H1 (cell line): ENCODE measurements at regions not wholly inside any gene's neighbourhood (a gene's known extent, or its start where the extent isn't known, plus 50 kb on each side); places are given as distances from the start of the nearest gene placed in this dataset.
A peak's percentile ranks its signal among the peaks of the same experiment; 100 is the strongest.

Experiments used
- CTCF ChIA-PET: fragments of 300-600 bp; sonication (Branson Sonifier 250); formaldehyde crosslinking; loops from one replicate; lab custom pipeline; 2021; ENCODE audit not compliant: partially characterized antibody; lab: Charles Lee
- POLR2A ChIA-PET: fragments of 300-600 bp; sonication (Branson Sonifier 250); formaldehyde crosslinking; loops from one replicate; lab custom pipeline; 2021; ENCODE audit warnings: inconsistent platforms; ENCODE audit not compliant: partially characterized antibody; lab: Charles Lee
- DNase-seq, 2 experiments: peaks; one replicate each; pipeline versions ENCODE4 v3.0.0 to v3.0.0-alpha.2; 2010 to 2022; ENCODE audit warnings: low spot score in 2 of 2, low read depth in 1 of 2, mixed read lengths in 1 of 2
- FAIRE-seq: peaks from 2 replicates; lab custom pipeline; 2011; peaks lifted over from hg19 to GRCh38; lab: Jason Lieb, UNC
- H2AFZ ChIP-seq: 2 replicates; pipeline ENCODE4 v1.8.1; 2012; ENCODE audit warnings: low read length, inconsistent platforms
- H2AK5ac ChIP-seq: 2 replicates; pipeline ENCODE4 v1.6.1; 2013; ENCODE audit warnings: low read depth, low read length
- H2BK120ac ChIP-seq: replicated peaks from 2 replicates; pipeline ENCODE3; 2013; ENCODE audit warnings: low read depth, low read length, inconsistent platforms
- H2BK12ac ChIP-seq: 2 replicates; pipeline ENCODE4 v1.6.1; 2013; ENCODE audit warnings: low read depth, low read length
- H2BK15ac ChIP-seq: 2 replicates; pipeline ENCODE4 v1.6.1; 2013; ENCODE audit warnings: low read length
- H2BK20ac ChIP-seq: 2 replicates; pipeline ENCODE4 v1.6.1; 2013; ENCODE audit warnings: low read length
- H2BK5ac ChIP-seq: 2 replicates; pipeline ENCODE4 v1.6.1; 2013; ENCODE audit warnings: low read depth, low read length
- H3K14ac ChIP-seq: 2 replicates; pipeline ENCODE4 v1.6.1; 2013; ENCODE audit warnings: inconsistent platforms; ENCODE audit not compliant: insufficient read length
- H3K18ac ChIP-seq: 2 replicates; pipeline ENCODE4 v1.6.1; 2013; ENCODE audit warnings: low read length; ENCODE audit errors: extremely low read depth
- H3K23ac ChIP-seq: 2 replicates; pipeline ENCODE4 v1.6.1; 2013; ENCODE audit warnings: inconsistent platforms; ENCODE audit not compliant: insufficient read length
- H3K23me2 ChIP-seq: 2 replicates; pipeline ENCODE4 v1.6.1; 2013; ENCODE audit warnings: low read depth, low read length
- H3K27ac ChIP-seq: 2 replicates; pipeline ENCODE4 v1.6.1; 2011; ENCODE audit warnings: low read depth, low read length, inconsistent platforms
- H3K27me3 ChIP-seq, 4 experiments: replicated peaks in 1 of 4; 1 replicate in 1 of 4; 2 replicates in 3 of 4; pipeline versions ENCODE4 v1.6.1 to v1.8.1; 2011 to 2013; ENCODE audit warnings: low read length in 3 of 4, mild to moderate bottlenecking in 3 of 4, inconsistent platforms in 2 of 4, mixed read lengths in 2 of 4, moderate library complexity in 1 of 4; ENCODE audit not compliant: control insufficient read depth in 3 of 4, insufficient read depth in 3 of 4; ENCODE audit errors: extremely low read depth in 1 of 4
- H3K36me3 ChIP-seq, 4 experiments: 2 replicates each; pipeline versions ENCODE4 v1.6.1 to v1.8.1; 2011 to 2013; ENCODE audit warnings: mild to moderate bottlenecking in 4 of 4, low read length in 3 of 4, moderate library complexity in 2 of 4, control low read depth in 1 of 4, inconsistent platforms in 1 of 4; ENCODE audit not compliant: insufficient read depth in 4 of 4, control insufficient read depth in 2 of 4
- H3K4ac ChIP-seq: replicated peaks from 2 replicates; pipeline ENCODE3; 2013; ENCODE audit warnings: low read length, low read depth, mixed read lengths, inconsistent platforms; ENCODE audit not compliant: insufficient read length
- H3K4me1 ChIP-seq, 4 experiments: replicated peaks in 1 of 4; 1 replicate in 1 of 4; 2 replicates in 3 of 4; pipeline versions ENCODE4 v1.6.1 to v1.8.1; 2011 to 2013; ENCODE audit warnings: low read length in 3 of 4, inconsistent platforms in 2 of 4, mixed read lengths in 1 of 4; ENCODE audit not compliant: insufficient read depth in 4 of 4, control insufficient read depth in 3 of 4
- H3K4me2 ChIP-seq, 2 experiments: 2 replicates each; pipeline versions ENCODE4 v1.6.1 to v1.8.1; 2011 to 2013; ENCODE audit warnings: low read depth in 2 of 2, low read length in 2 of 2, control low read depth in 1 of 2, inconsistent platforms in 1 of 2, mild to moderate bottlenecking in 1 of 2; ENCODE audit not compliant: insufficient read depth in 1 of 2
- H3K4me3 ChIP-seq, 4 experiments: fragments of 200-600, 300-600 bp in 1 of 4; sonication (generic), shearing (Covaris generic), sonication (Bioruptor Twin) in 1 of 4; 2 replicates each; pipeline versions ENCODE4 v1.5.1 to v1.8.1; 2011 to 2016; ENCODE audit warnings: low read length in 4 of 4, low read depth in 3 of 4, control low read depth in 2 of 4, inconsistent platforms in 2 of 4, mild to moderate bottlenecking in 2 of 4, mixed read lengths in 1 of 4, moderate library complexity in 1 of 4; ENCODE audit not compliant: insufficient read depth in 2 of 4; ENCODE audit errors: extremely low read depth in 1 of 4
- H3K56ac ChIP-seq: replicated peaks from 2 replicates; pipeline ENCODE3; 2013; ENCODE audit warnings: low read depth, mild to moderate bottlenecking, mixed read lengths, low read length, inconsistent platforms; ENCODE audit not compliant: insufficient read length
- H3K79me1 ChIP-seq: 2 replicates; pipeline ENCODE4 v1.6.1; 2013; ENCODE audit warnings: low read depth, low read length, control low read depth
- H3K79me2 ChIP-seq, 2 experiments: 2 replicates each; pipeline versions ENCODE4 v1.6.1 to v1.8.1; 2012 to 2013; ENCODE audit warnings: low read length in 2 of 2, mild to moderate bottlenecking in 2 of 2, inconsistent platforms in 1 of 2; ENCODE audit not compliant: insufficient read depth in 2 of 2, control insufficient read depth in 1 of 2
- H3K9ac ChIP-seq, 4 experiments: replicated peaks in 1 of 4; 1 replicate in 1 of 4; 2 replicates in 3 of 4; pipeline versions ENCODE4 v1.6.1 to v1.8.1; 2011 to 2013; ENCODE audit warnings: low read depth in 3 of 4, low read length in 3 of 4, control low read depth in 2 of 4, mild to moderate bottlenecking in 2 of 4, moderate library complexity in 2 of 4, inconsistent platforms in 1 of 4; ENCODE audit errors: extremely low read depth in 1 of 4
- H3K9me3 ChIP-seq, 2 experiments: 2 replicates each; pipeline versions ENCODE4 v1.6.1 to v1.8.1; 2012 to 2013; ENCODE audit warnings: mild to moderate bottlenecking in 2 of 2, moderate library complexity in 2 of 2, control low read depth in 1 of 2, inconsistent platforms in 1 of 2, low read depth in 1 of 2, low read length in 1 of 2, mixed read lengths in 1 of 2; ENCODE audit not compliant: insufficient read depth in 2 of 2
- H4K20me1 ChIP-seq, 2 experiments: replicated peaks in 1 of 2; 2 replicates each; pipeline versions ENCODE3 to v1.8.1; 2011 to 2013; ENCODE audit warnings: inconsistent platforms in 2 of 2, low read length in 2 of 2, mild to moderate bottlenecking in 1 of 2; ENCODE audit not compliant: insufficient read depth in 2 of 2, control insufficient read depth in 1 of 2
- H4K5ac ChIP-seq: 2 replicates; pipeline ENCODE4 v1.6.1; 2013; ENCODE audit warnings: low read length, low read depth, mixed read lengths, inconsistent platforms; ENCODE audit not compliant: insufficient read length
- H4K8ac ChIP-seq: 2 replicates; pipeline ENCODE4 v1.8.0; 2013; ENCODE audit warnings: mild to moderate bottlenecking, moderate library complexity, low read length, inconsistent platforms; ENCODE audit not compliant: insufficient read depth; ENCODE audit errors: extremely low read depth
- H4K91ac ChIP-seq: replicated peaks from 2 replicates; pipeline ENCODE3; 2013; ENCODE audit warnings: low read length, mixed read lengths, inconsistent platforms; ENCODE audit not compliant: insufficient read length
- BCL11A ChIP-seq, 2 experiments: IDR thresholded peaks; one replicate each; pipeline ENCODE4 v1.6.1; 2011; ENCODE audit warnings: low read depth in 2 of 2, low read length in 2 of 2, mild to moderate bottlenecking in 2 of 2
- CHD1 ChIP-seq: IDR thresholded peaks from 2 replicates; pipeline ENCODE4 v1.6.1; 2012; ENCODE audit warnings: low read depth, low read length, improper control_type of control experiment
- CTCF ChIP-seq, 3 experiments: IDR thresholded peaks; 1 replicate in 2 of 3; 2 replicates in 1 of 3; pipeline versions ENCODE4 v1.5.1 to v1.6.1; 2011; ENCODE audit warnings: low read length in 3 of 3, mild to moderate bottlenecking in 3 of 3, inconsistent platforms in 2 of 3, low read depth in 1 of 3, moderate library complexity in 1 of 3; ENCODE audit not compliant: insufficient read depth in 1 of 3; ENCODE audit errors: control extremely low read depth in 1 of 3
- FOSL1 ChIP-seq: IDR thresholded peaks from 2 replicates; pipeline ENCODE4 v1.6.1; 2011; ENCODE audit warnings: mild to moderate bottlenecking, low read depth, low read length, moderate library complexity; ENCODE audit not compliant: insufficient read depth
- JUND ChIP-seq: IDR thresholded peaks from 2 replicates; pipeline ENCODE4 v1.6.1; 2011; ENCODE audit warnings: mild to moderate bottlenecking, improper control_type of control experiment, low read length
- PHF8 ChIP-seq: fragments of 200-600 bp; sonication (generic); conservative IDR thresholded peaks from 2 replicates; pipeline ENCODE4 v1.7.1; 2012; ENCODE audit warnings: low read depth, mild to moderate bottlenecking, inconsistent platforms, low read length, moderate library complexity
- POLR2A ChIP-seq, 2 experiments: IDR thresholded peaks; 1 replicate in 1 of 2; 2 replicates in 1 of 2; pipeline ENCODE4 v1.6.1; 2011; ENCODE audit warnings: low read depth in 2 of 2, low read length in 2 of 2, mild to moderate bottlenecking in 2 of 2; ENCODE audit errors: control extremely low read depth in 1 of 2
- RNF2 ChIP-seq: fragments of 200-900, 300-1000 bp; sonication (generic); IDR thresholded peaks from 2 replicates; pipeline ENCODE4 v1.7.1; 2016; ENCODE audit warnings: borderline replicate concordance, low read depth, mild to moderate bottlenecking, antibody characterized with exemption, low read length; ENCODE audit not compliant: poor library complexity, severe bottlenecking; ENCODE audit errors: missing control alignments
- TEAD4 ChIP-seq: IDR thresholded peaks from 2 replicates; pipeline ENCODE4 v1.6.1; 2012; ENCODE audit warnings: low read depth, low read length, inconsistent platforms, mixed read lengths
- WGBS, 2 experiments: shearing (Covaris generic) in 1 of 2; methylation state at CpG; one replicate each; pipeline versions ENCODE4 v1.1.6 to v1.1.7; 2013 to 2015; ENCODE audit warnings: low lambda C conversion rate in 2 of 2, mixed read lengths in 2 of 2, inconsistent platforms in 1 of 2, low coverage in 1 of 2, missing lambda C conversion rate in 1 of 2; ENCODE audit not compliant: insufficient replicate concordance in 2 of 2, insufficient coverage in 1 of 2, insufficient read length in 1 of 2; ENCODE audit errors: extremely low coverage in 1 of 2, missing lambda C conversion rate in 1 of 2; 5-methylcytosine and 5-hydroxymethylcytosine counted together

- 92% methylated on average over 4 of the region's 4 CpGs; no CpG with 5 or more reads in 1 of the 2 experiments for WGBS, 2 experiments
- Histone ChIP-seq H3K18ac (no peak overlapping the region), H3K56ac (no peak overlapping the region), H4K8ac (no peak overlapping the region), H2BK15ac (no peak overlapping the region), H3K4ac (no peak overlapping the region), H2BK12ac (no peak overlapping the region; the same call in none of the 2 replicates), H3K36me3 (no peaks in the 10 kb centered on the region), H2BK20ac (peak overlapping the region; percentile 2; the same call in 1 of the 2 replicates), H3K9ac (no peak overlapping the region), H3K4me2 (no peak overlapping the region), H4K20me1 (no peaks in the 10 kb centered on the region), H3K27me3 (no peaks in the 10 kb centered on the region), H3K27ac (no peak overlapping the region), H3K9me3 (no peaks in the 10 kb centered on the region), H3K23ac (no peak overlapping the region), H2AFZ (no peak overlapping the region), H3K79me1 (no peaks in the 10 kb centered on the region), H4K5ac (no peak overlapping the region), H3K79me2 (no peaks in the 10 kb centered on the region), H3K4me1 (peaks cover 4 to 16% (median 11%) of the 10 kb centered on the region in 4 experiments; a peak in 6 of 7 replicates), H2BK120ac (no peak overlapping the region), H2BK5ac (no peak overlapping the region), H3K23me2 (no peaks in the 10 kb centered on the region; the same call in 1 of the 2 replicates), H3K14ac (no peak overlapping the region), H2AK5ac (0 out of 2 replicates have a peak overlapping the region, but pooled peaks have one; percentile 20), H4K91ac (no peak overlapping the region), H3K4me3 (no peak overlapping the region)
- TF ChIP-seq RNF2 (no peak), CHD1 (no peak), CTCF (IDR thresholded peaks at IDR 0.05; ENCODE audit: control extremely low read depth in 1 of 3, insufficient read depth in 1 of 3, low read depth in 1 of 3, low read length in 3 of 3) (no peak), PHF8 (no peak), FOSL1 (no peak), JUND (no peak), BCL11A (IDR thresholded peaks at IDR 0.05; ENCODE audit: low read depth in 2 of 2, low read length in 2 of 2) (no peak), POLR2A (IDR thresholded peaks at IDR 0.05; ENCODE audit: control extremely low read depth in 1 of 2, low read depth in 2 of 2, low read length in 2 of 2) (no peak), TEAD4 (no peak)
- DNase-seq (no peak), FAIRE-seq (no peak)
- ChIA-PET POLR2A (no interaction called here), CTCF (interaction anchor here (0.8 kb wide), 1 partner anchor 90 kb away, joined by 3 read pairs; no protein-coding TSS in a partner anchor)
Observed at GRCh38 chr16:17835118-17835876, 364.5 kb upstream of the XYLT1 start.
